ENCODE measurements at regions not wholly inside any gene's neighbourhood (a gene's known extent, or its start where the extent isn't known, plus 50 kb on each side); places are given as distances from the start of the nearest gene placed in this dataset.

GRCh38 chr7:41887416-41887815 lies 184.5 kb upstream of the INHBA start:
- no peak overlapping the region for H3K9ac ChIP-seq (ENCODE audit: low read depth in 1 of 2, low read length in 2 of 2)

GRCh38 chr7:41886901-41887311 lies 184.0 kb upstream of the INHBA start:
- no peak for DNase-seq (ENCODE audit: low spot score)
- Histone ChIP-seq H3K27ac (ENCODE audit: low read depth in 1 of 2, low read length in 2 of 2) (no peak overlapping the region), H3K9me3 (ENCODE audit: control insufficient read depth in 4 of 4, low read length in 3 of 4) (no peaks in the 10 kb centered on the region), H3K27me3 (ENCODE audit: control insufficient read depth in 4 of 4, insufficient read depth in 4 of 4, low read length in 3 of 4) (no peaks in the 10 kb centered on the region), H3K36me3 (ENCODE audit: control insufficient read depth in 4 of 4, insufficient read depth in 3 of 4, low read depth in 1 of 4, low read length in 3 of 4) (no peaks in the 10 kb centered on the region), H3K9ac (ENCODE audit: low read depth in 1 of 2, low read length in 2 of 2) (no peak overlapping the region), H3K4me3 (ENCODE audit: low read depth in 1 of 3, low read length in 3 of 3) (no peak overlapping the region), H3K4me1 (ENCODE audit: control insufficient read depth in 4 of 4, insufficient read depth in 4 of 4, low read length in 3 of 4) (no peaks in the 10 kb centered on the region)
- WGBS, result 53% methylated on average over 5 of the region's 5 CpGs
- no peak for TF ChIP-seq TAF1 (conservative IDR thresholded peaks at IDR 0.05)
- no peak for TF ChIP-seq RXRA (IDR thresholded peaks at IDR 0.05)
- TF ChIP-seq FOXA2 (IDR thresholded peaks at IDR 0.05), result no peak
- no peak for TF ChIP-seq EGR1 (IDR thresholded peaks at IDR 0.05; ENCODE audit: low read depth in 2 of 2)
- no peak for TF ChIP-seq NR2F2 (IDR thresholded peaks at IDR 0.05)

More at GRCh38 chr7:41887416-41887815, 184.5 kb upstream of the INHBA start:
- no peaks in the 10 kb centered on the region for H3K9me3 ChIP-seq (ENCODE audit: control insufficient read depth in 4 of 4, low read length in 3 of 4)
- TF ChIP-seq HNF4G (IDR thresholded peaks at IDR 0.05), result no peak
- WGBS, result 63% methylated on average over 4 of the region's 4 CpGs
- no peak for DNase-seq (ENCODE audit: low spot score)
- no peaks in the 10 kb centered on the region for H3K27me3 ChIP-seq (ENCODE audit: control insufficient read depth in 4 of 4, insufficient read depth in 4 of 4, low read length in 3 of 4)
- no peak overlapping the region for H3K27ac ChIP-seq (ENCODE audit: low read depth in 1 of 2, low read length in 2 of 2)
- no peaks in the 10 kb centered on the region for H3K36me3 ChIP-seq (ENCODE audit: control insufficient read depth in 4 of 4, insufficient read depth in 3 of 4, low read depth in 1 of 4, low read length in 3 of 4)
- H3K4me3 ChIP-seq (ENCODE audit: low read depth in 1 of 3, low read length in 3 of 3), result no peak overlapping the region
- H3K4me1 ChIP-seq (ENCODE audit: control insufficient read depth in 4 of 4, insufficient read depth in 4 of 4, low read length in 3 of 4), result no peaks in the 10 kb centered on the region

- TF ChIP-seq MAX (IDR thresholded peaks at IDR 0.05) (no peak), FOXA1 (IDR thresholded peaks at IDR 0.05) (no peak), EGR1 (IDR thresholded peaks at IDR 0.05; ENCODE audit: low read depth in 2 of 2) (no peak), REST (IDR thresholded peaks at IDR 0.05) (no peak)
- 55% methylated on average over 6 of the region's 6 CpGs for WGBS
- Histone ChIP-seq H3K9me3 (ENCODE audit: control insufficient read depth in 4 of 4, low read length in 3 of 4) (no peaks in the 10 kb centered on the region), H3K27me3 (ENCODE audit: control insufficient read depth in 4 of 4, insufficient read depth in 4 of 4, low read length in 3 of 4) (no peaks in the 10 kb centered on the region), H3K36me3 (ENCODE audit: control insufficient read depth in 4 of 4, insufficient read depth in 3 of 4, low read depth in 1 of 4, low read length in 3 of 4) (no peaks in the 10 kb centered on the region), H3K4me3 (ENCODE audit: low read depth in 1 of 3, low read length in 3 of 3) (no peak overlapping the region), H3K27ac (ENCODE audit: low read depth in 1 of 2, low read length in 2 of 2) (no peak overlapping the region), H3K4me1 (ENCODE audit: control insufficient read depth in 4 of 4, insufficient read depth in 4 of 4, low read length in 3 of 4) (no peaks in the 10 kb centered on the region), H3K9ac (ENCODE audit: low read depth in 1 of 2, low read length in 2 of 2) (no peak overlapping the region)
- DNase-seq (ENCODE audit: low spot score), result no peak
Observed at GRCh38 chr7:41886262-41886900, 183.5 kb upstream of the INHBA start.

DNA sequence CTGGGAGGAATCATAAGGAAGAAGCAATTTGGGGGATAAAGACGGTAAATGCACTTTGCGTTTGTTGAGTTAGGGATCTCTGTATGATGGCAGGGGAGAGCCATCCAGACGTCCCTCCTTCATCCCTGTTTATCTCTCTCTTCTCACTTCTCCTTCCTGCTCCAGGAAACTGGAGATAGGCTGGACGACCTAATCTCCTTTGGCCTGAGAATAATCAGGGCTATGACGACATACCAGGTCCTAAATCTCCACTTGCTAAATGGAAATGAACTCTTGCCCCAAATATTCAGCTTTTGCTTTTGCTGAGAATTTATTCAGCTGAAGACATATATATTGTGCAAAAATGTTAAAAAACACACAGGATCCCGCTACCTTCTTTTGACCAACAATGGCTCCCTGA lies 182.9 kb upstream of the INHBA start:
- H3K27me3 ChIP-seq (ENCODE audit: control insufficient read depth in 4 of 4, insufficient read depth in 4 of 4, low read length in 3 of 4), result no peaks in the 10 kb centered on the region
- no peak overlapping the region for H3K4me3 ChIP-seq (ENCODE audit: low read depth in 1 of 3, low read length in 3 of 3)
- 49% methylated on average over 6 of the region's 6 CpGs for WGBS
- H3K27ac ChIP-seq (ENCODE audit: low read depth in 1 of 2, low read length in 2 of 2), result no peak overlapping the region
- no peak for DNase-seq (ENCODE audit: low spot score)
- no peaks in the 10 kb centered on the region for H3K9me3 ChIP-seq (ENCODE audit: control insufficient read depth in 4 of 4, low read length in 3 of 4)
- no peak overlapping the region for H3K9ac ChIP-seq (ENCODE audit: low read depth in 1 of 2, low read length in 2 of 2)
- no peaks in the 10 kb centered on the region for H3K4me1 ChIP-seq (ENCODE audit: control insufficient read depth in 4 of 4, insufficient read depth in 4 of 4, low read length in 3 of 4)
- H3K36me3 ChIP-seq (ENCODE audit: control insufficient read depth in 4 of 4, insufficient read depth in 3 of 4, low read depth in 1 of 4, low read length in 3 of 4), result no peaks in the 10 kb centered on the region
- TF ChIP-seq, protein P1, sequence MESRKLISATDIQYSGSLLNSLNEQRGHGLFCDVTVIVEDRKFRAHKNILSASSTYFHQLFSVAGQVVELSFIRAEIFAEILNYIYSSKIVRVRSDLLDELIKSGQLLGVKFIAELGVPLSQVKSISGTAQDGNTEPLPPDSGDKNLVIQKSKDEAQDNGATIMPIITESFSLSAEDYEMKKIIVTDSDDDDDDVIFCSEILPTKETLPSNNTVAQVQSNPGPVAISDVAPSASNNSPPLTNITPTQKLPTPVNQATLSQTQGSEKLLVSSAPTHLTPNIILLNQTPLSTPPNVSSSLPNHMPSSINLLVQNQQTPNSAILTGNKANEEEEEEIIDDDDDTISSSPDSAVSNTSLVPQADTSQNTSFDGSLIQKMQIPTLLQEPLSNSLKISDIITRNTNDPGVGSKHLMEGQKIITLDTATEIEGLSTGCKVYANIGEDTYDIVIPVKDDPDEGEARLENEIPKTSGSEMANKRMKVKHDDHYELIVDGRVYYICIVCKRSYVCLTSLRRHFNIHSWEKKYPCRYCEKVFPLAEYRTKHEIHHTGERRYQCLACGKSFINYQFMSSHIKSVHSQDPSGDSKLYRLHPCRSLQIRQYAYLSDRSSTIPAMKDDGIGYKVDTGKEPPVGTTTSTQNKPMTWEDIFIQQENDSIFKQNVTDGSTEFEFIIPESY (IDR thresholded peaks at IDR 0.05), result no peak
- TF ChIP-seq GABPA (IDR thresholded peaks at IDR 0.05 in 1 of 2, conservative IDR thresholded peaks at IDR 0.05 in 1 of 2) (no peak), HNF4G (IDR thresholded peaks at IDR 0.05) (no peak), RAD21 (IDR thresholded peaks at IDR 0.05) (no peak), MAX (IDR thresholded peaks at IDR 0.05) (no peak)
- TF ChIP-seq, protein P2, sequence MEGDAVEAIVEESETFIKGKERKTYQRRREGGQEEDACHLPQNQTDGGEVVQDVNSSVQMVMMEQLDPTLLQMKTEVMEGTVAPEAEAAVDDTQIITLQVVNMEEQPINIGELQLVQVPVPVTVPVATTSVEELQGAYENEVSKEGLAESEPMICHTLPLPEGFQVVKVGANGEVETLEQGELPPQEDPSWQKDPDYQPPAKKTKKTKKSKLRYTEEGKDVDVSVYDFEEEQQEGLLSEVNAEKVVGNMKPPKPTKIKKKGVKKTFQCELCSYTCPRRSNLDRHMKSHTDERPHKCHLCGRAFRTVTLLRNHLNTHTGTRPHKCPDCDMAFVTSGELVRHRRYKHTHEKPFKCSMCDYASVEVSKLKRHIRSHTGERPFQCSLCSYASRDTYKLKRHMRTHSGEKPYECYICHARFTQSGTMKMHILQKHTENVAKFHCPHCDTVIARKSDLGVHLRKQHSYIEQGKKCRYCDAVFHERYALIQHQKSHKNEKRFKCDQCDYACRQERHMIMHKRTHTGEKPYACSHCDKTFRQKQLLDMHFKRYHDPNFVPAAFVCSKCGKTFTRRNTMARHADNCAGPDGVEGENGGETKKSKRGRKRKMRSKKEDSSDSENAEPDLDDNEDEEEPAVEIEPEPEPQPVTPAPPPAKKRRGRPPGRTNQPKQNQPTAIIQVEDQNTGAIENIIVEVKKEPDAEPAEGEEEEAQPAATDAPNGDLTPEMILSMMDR (IDR thresholded peaks at IDR 0.05; ENCODE audit: low read depth, low read length, missing input control), result no peak
